IMR-90 (cell line): ENCODE measurements at regions not wholly inside any gene's neighbourhood (a gene's known extent, or its start where the extent isn't known, plus 50 kb on each side); places are given as distances from the start of the nearest gene placed in this dataset.
A peak's percentile ranks its signal among the peaks of the same experiment; 100 is the strongest.

Source experiments
- ATAC-seq: fragments of 200-7000 bp; cut with Tn5 transposase; 2 replicates; pipeline ENCODE4 v1.9.1; 2020; ENCODE audit warnings: low read depth, mild to moderate bottlenecking, moderate library complexity
- BruUV-seq: library from RNA; stranded (reverse); fragments of 400-500 nt; replicated peaks from 2 replicates; lab custom pipeline; 2021; lab: Mats Ljungman, UMichigan
- CTCF ChIA-PET: fragments of 300-600 bp; formaldehyde crosslinking; extraction: SDS; loops from one replicate; lab custom pipeline; 2021; ENCODE audit warnings: antibody characterized with exemption; lab: Yijun Ruan, JAX
- POLR2A ChIA-PET: fragments of 300-600 bp; sonication (Branson Sonifier 250); formaldehyde crosslinking; loops from one replicate; lab custom pipeline; 2022; ENCODE audit warnings: antibody characterized with exemption; ENCODE audit not compliant: unreplicated experiment; lab: Charles Lee
- DNase-seq: peaks from one replicate; pipeline ENCODE4 v3.0.0; 2013
- H2AFZ ChIP-seq: replicated peaks from 2 replicates; pipeline ENCODE3; 2013; ENCODE audit warnings: low read length, mild to moderate bottlenecking; ENCODE audit not compliant: poor library complexity
- H2AK5ac ChIP-seq: 2 replicates; pipeline ENCODE4 v1.6.1; 2013; ENCODE audit warnings: low read depth, low read length, inconsistent platforms
- H2AK9ac ChIP-seq: replicated peaks from 2 replicates; pipeline ENCODE3; 2013; ENCODE audit warnings: mild to moderate bottlenecking, low read depth, low read length, moderate library complexity; ENCODE audit not compliant: poor library complexity
- H2BK120ac ChIP-seq: 2 replicates; pipeline ENCODE4 v1.6.1; 2013; ENCODE audit warnings: low read depth, low read length, inconsistent platforms
- H2BK15ac ChIP-seq: 3 replicates; pipeline ENCODE4 v1.6.1; 2013; ENCODE audit warnings: low read depth, low read length, inconsistent platforms
- H2BK20ac ChIP-seq: 2 replicates; pipeline ENCODE4 v1.6.1; 2013; ENCODE audit warnings: low read depth, mild to moderate bottlenecking, inconsistent platforms, low read length, moderate library complexity
- H2BK5ac ChIP-seq: 2 replicates; pipeline ENCODE4 v1.6.1; 2013; ENCODE audit warnings: mild to moderate bottlenecking, low read depth, low read length, inconsistent platforms; ENCODE audit not compliant: poor library complexity, severe bottlenecking
- H3K14ac ChIP-seq: replicated peaks from 2 replicates; pipeline ENCODE4 v1.6.1; 2013; ENCODE audit warnings: low read depth, low read length, inconsistent platforms
- H3K18ac ChIP-seq: 2 replicates; pipeline ENCODE4 v1.6.1; 2013; ENCODE audit warnings: low read depth, low read length, control low read depth
- H3K23ac ChIP-seq: 2 replicates; pipeline ENCODE4 v1.6.1; 2013; ENCODE audit warnings: low read depth, low read length, inconsistent platforms
- H3K27ac ChIP-seq: 2 replicates; pipeline ENCODE4 v1.5.1; 2013; ENCODE audit warnings: mild to moderate bottlenecking, control low read depth, low read length; ENCODE audit not compliant: insufficient read depth
- H3K27me3 ChIP-seq: 2 replicates; pipeline ENCODE4 v1.6.1; 2013; ENCODE audit warnings: low read length; ENCODE audit not compliant: control insufficient read depth, insufficient read depth
- H3K36me3 ChIP-seq: 2 replicates; pipeline ENCODE4 v1.6.1; 2013; ENCODE audit warnings: low read length, mixed read lengths; ENCODE audit not compliant: control insufficient read depth, insufficient read depth
- H3K4ac ChIP-seq: 2 replicates; pipeline ENCODE4 v1.6.1; 2013; ENCODE audit warnings: low read depth, low read length, inconsistent platforms
- H3K4me1 ChIP-seq: 2 replicates; pipeline ENCODE4 v1.6.1; 2013; ENCODE audit warnings: low read length, mixed read lengths; ENCODE audit not compliant: control insufficient read depth, insufficient read depth
- H3K4me2 ChIP-seq: 2 replicates; pipeline ENCODE4 v1.6.1; 2013; ENCODE audit warnings: low read depth, mild to moderate bottlenecking, control low read depth, low read length, moderate library complexity
- H3K4me3 ChIP-seq: 2 replicates; pipeline ENCODE4 v1.5.1; 2013; ENCODE audit warnings: low read depth, mild to moderate bottlenecking, control low read depth, low read length, moderate library complexity; ENCODE audit not compliant: insufficient read depth
- H3K56ac ChIP-seq: 2 replicates; pipeline ENCODE4 v1.6.1; 2013; ENCODE audit warnings: low read length, inconsistent platforms; ENCODE audit not compliant: insufficient read depth; ENCODE audit errors: extremely low read depth
- H3K79me1 ChIP-seq, 2 experiments: 2 replicates each; pipeline ENCODE4 v1.6.1; 2013; ENCODE audit warnings: low read length in 2 of 2, inconsistent platforms in 1 of 2, low read depth in 1 of 2
- H3K9ac ChIP-seq: 2 replicates; pipeline ENCODE4 v1.6.1; 2013; ENCODE audit warnings: low read depth, low read length, control low read depth
- H3K9me1 ChIP-seq: 2 replicates; pipeline ENCODE4 v1.6.1; 2013; ENCODE audit warnings: low read length, inconsistent platforms; ENCODE audit not compliant: insufficient read depth
- H3K9me3 ChIP-seq: 2 replicates; pipeline ENCODE4 v1.6.1; 2013; ENCODE audit warnings: low read length; ENCODE audit not compliant: control insufficient read depth, insufficient read depth
- H4K20me1 ChIP-seq: 2 replicates; pipeline ENCODE4 v1.6.1; 2013; ENCODE audit warnings: low read length, inconsistent platforms; ENCODE audit not compliant: insufficient read depth
- H4K5ac ChIP-seq: 2 replicates; pipeline ENCODE4 v1.6.1; 2013; ENCODE audit warnings: mild to moderate bottlenecking, low read depth, low read length, control low read depth
- H4K8ac ChIP-seq, 2 experiments: 2 replicates each; pipeline ENCODE4 v1.6.1; 2013; ENCODE audit warnings: low read depth in 2 of 2, low read length in 2 of 2, control low read depth in 1 of 2, inconsistent platforms in 1 of 2
- H4K91ac ChIP-seq: 2 replicates; pipeline ENCODE4 v1.6.1; 2013; ENCODE audit warnings: low read depth, low read length, inconsistent platforms; ENCODE audit not compliant: insufficient read depth
- BHLHE40 ChIP-seq: fragments of 150-350 bp; IDR thresholded peaks from 2 replicates; pipeline ENCODE4 v1.6.1; 2016; ENCODE audit warnings: mild to moderate bottlenecking, low read depth, low read length
- CEBPB ChIP-seq: IDR thresholded peaks from 2 replicates; pipeline ENCODE4 v1.6.1; 2012; ENCODE audit warnings: low read depth, low read length, improper control_type of control experiment
- CHD1 ChIP-seq: IDR thresholded peaks from 2 replicates; pipeline ENCODE4 v1.6.1; 2012; ENCODE audit warnings: low read depth, low read length, improper control_type of control experiment
- ELK1 ChIP-seq: fragments of 150-350 bp; IDR thresholded peaks from 2 replicates; pipeline ENCODE4 v1.6.1; 2016; ENCODE audit warnings: low read depth, mild to moderate bottlenecking, low read length, moderate library complexity, borderline replicate concordance
- FOS ChIP-seq: fragments of 150-350 bp; IDR thresholded peaks from 2 replicates; pipeline ENCODE4 v1.6.1; 2016; ENCODE audit warnings: low read depth, low read length
- MAFK ChIP-seq: IDR thresholded peaks from 2 replicates; pipeline ENCODE4 v1.6.1; 2012; ENCODE audit warnings: low read depth, low read length, improper control_type of control experiment
- MAZ ChIP-seq: IDR thresholded peaks from 2 replicates; pipeline ENCODE4 v1.6.1; 2012; ENCODE audit warnings: low read depth, mild to moderate bottlenecking, low read length, improper control_type of control experiment, moderate library complexity, borderline replicate concordance
- MXI1 ChIP-seq: IDR thresholded peaks from 2 replicates; pipeline ENCODE4 v1.6.1; 2012; ENCODE audit warnings: low read depth, mild to moderate bottlenecking, low read length, moderate library complexity, borderline replicate concordance
- POLR2A ChIP-seq: IDR thresholded peaks from 2 replicates; pipeline ENCODE4 v1.6.1; 2012; ENCODE audit warnings: mild to moderate bottlenecking, low read depth, low read length
- RAD21 ChIP-seq: IDR thresholded peaks from 2 replicates; pipeline ENCODE4 v1.6.1; 2012; ENCODE audit warnings: low read length, improper control_type of control experiment
- RCOR1 ChIP-seq: IDR thresholded peaks from 2 replicates; pipeline ENCODE4 v1.6.1; 2012; ENCODE audit warnings: mild to moderate bottlenecking, low read length, improper control_type of control experiment; ENCODE audit not compliant: insufficient replicate concordance
- RFX5 ChIP-seq: IDR thresholded peaks from 2 replicates; pipeline ENCODE4 v1.8.0; 2012; ENCODE audit warnings: low read depth, mild to moderate bottlenecking, low read length, moderate library complexity
- USF2 ChIP-seq: fragments of 150-350 bp; IDR thresholded peaks from 2 replicates; pipeline ENCODE4 v1.6.1; 2017; ENCODE audit warnings: mild to moderate bottlenecking, antibody characterized with exemption, low read length, low read depth
- WGBS, 2 experiments: methylation state at CpG; one replicate each; pipeline versions ENCODE4 v1.1.5 to v1.1.7; 2013; ENCODE audit warnings: missing lambda C conversion rate in 2 of 2; ENCODE audit not compliant: insufficient read length in 1 of 2; ENCODE audit errors: extremely low coverage in 2 of 2; 5-methylcytosine and 5-hydroxymethylcytosine counted together
- dilution Hi-C: fragments of 300-500 bp; cut with HindIII; formaldehyde crosslinking; loops from one replicate; pipeline ENCODE4 v1.14.3; 2018; ENCODE audit warnings: low sequenced_read_pairs; ENCODE audit not compliant: unreplicated experiment
- in situ Hi-C: fragments of 300-500 bp; cut with MboI; formaldehyde crosslinking; loops from 3 replicates; pipeline ENCODE4 v1.14.3; 2019; ENCODE audit warnings: low sequenced_read_pairs, inconsistent platforms, mixed read lengths
- intact Hi-C: fragments of 100-400 bp; cut with micrococcal nuclease; formaldehyde crosslinking; loops from 2 replicates; pipeline ENCODE4 v1.10.0; 2022
- TF ChIP-seq, protein P1 (sequence below): conservative IDR thresholded peaks from 2 replicates; pipeline ENCODE4 v1.5.1; 2012; ENCODE audit warnings: mild to moderate bottlenecking, low read depth, low read length, improper control_type of control experiment

- CTCF ChIA-PET = interaction anchor here (1.0 kb wide), 1 partner anchor 12 kb away, joined by 3 read pairs; no protein-coding TSS in a partner anchor
- no peaks in the 10 kb centered on the region for H3K27me3 ChIP-seq
- no peak overlapping the region for H3K23ac ChIP-seq
- H3K79me1 ChIP-seq = no peaks in the 10 kb centered on the region; a peak in 1 of 4 replicates
- no CpG with 5 or more reads among the region's 3 CpGs for WGBS, 2 experiments
- H3K4me1 ChIP-seq = peaks cover 5% of the 10 kb centered on the region
- DNase-seq = no peak
- no peak overlapping the region for H4K8ac ChIP-seq
- TF ChIP-seq RAD21 (no peak), MAFK (no peak), RCOR1 (no peak), POLR2A (no peak), CEBPB (no peak), BHLHE40 (no peak), MXI1 (no peak), FOS (no peak), CHD1 (no peak), MAZ (no peak), RFX5 (no peak), USF2 (no peak), ELK1 (no peak)
- TF ChIP-seq, protein P1, sequence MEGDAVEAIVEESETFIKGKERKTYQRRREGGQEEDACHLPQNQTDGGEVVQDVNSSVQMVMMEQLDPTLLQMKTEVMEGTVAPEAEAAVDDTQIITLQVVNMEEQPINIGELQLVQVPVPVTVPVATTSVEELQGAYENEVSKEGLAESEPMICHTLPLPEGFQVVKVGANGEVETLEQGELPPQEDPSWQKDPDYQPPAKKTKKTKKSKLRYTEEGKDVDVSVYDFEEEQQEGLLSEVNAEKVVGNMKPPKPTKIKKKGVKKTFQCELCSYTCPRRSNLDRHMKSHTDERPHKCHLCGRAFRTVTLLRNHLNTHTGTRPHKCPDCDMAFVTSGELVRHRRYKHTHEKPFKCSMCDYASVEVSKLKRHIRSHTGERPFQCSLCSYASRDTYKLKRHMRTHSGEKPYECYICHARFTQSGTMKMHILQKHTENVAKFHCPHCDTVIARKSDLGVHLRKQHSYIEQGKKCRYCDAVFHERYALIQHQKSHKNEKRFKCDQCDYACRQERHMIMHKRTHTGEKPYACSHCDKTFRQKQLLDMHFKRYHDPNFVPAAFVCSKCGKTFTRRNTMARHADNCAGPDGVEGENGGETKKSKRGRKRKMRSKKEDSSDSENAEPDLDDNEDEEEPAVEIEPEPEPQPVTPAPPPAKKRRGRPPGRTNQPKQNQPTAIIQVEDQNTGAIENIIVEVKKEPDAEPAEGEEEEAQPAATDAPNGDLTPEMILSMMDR = no peak
- peak overlapping the region; percentile 89; the same call in 2 of the 3 replicates for H2BK15ac ChIP-seq
- H4K5ac ChIP-seq = no peak overlapping the region
- in situ Hi-C loops = no loop called here
- no peak overlapping the region for H2BK5ac ChIP-seq
- H3K4me3 ChIP-seq = no peak overlapping the region
- H4K91ac ChIP-seq = peak overlapping the region; percentile 53
- no peaks in the 10 kb centered on the region for H3K9me3 ChIP-seq
- no peak overlapping the region for H2AFZ ChIP-seq
- H4K20me1 ChIP-seq = no peaks in the 10 kb centered on the region
- dilution Hi-C loops = no loop called here
- no peak overlapping the region for H3K4me2 ChIP-seq
- POLR2A ChIA-PET = no interaction called here
- no TSS peak for BruUV-seq
- no peak overlapping the region for H2AK9ac ChIP-seq
- ATAC-seq = no peak
- H3K9me1 ChIP-seq = peaks cover 3% of the 10 kb centered on the region; the same call in 1 of the 2 replicates
- H3K18ac ChIP-seq = no peak overlapping the region
- no peak overlapping the region for H3K9ac ChIP-seq
- no peak overlapping the region for H3K27ac ChIP-seq
- H2BK20ac ChIP-seq = peak overlapping the region; percentile 63; the same call in 1 of the 2 replicates
- no peaks in the 10 kb centered on the region for H3K36me3 ChIP-seq
- H2BK120ac ChIP-seq = peak overlapping the region; percentile 83
- intact Hi-C loops = loop anchor here (5.0 kb wide), 1 partner anchor 152 kb away; no protein-coding TSS in a partner anchor
- H3K56ac ChIP-seq = no peak overlapping the region
- peak overlapping the region; percentile 90; the same call in 1 of the 2 replicates for H2AK5ac ChIP-seq
- H3K14ac ChIP-seq = peak overlapping the region; percentile 20
- H3K4ac ChIP-seq = peak overlapping the region; percentile 46; the same call in 1 of the 2 replicates
These were observed 668.3 kb upstream of the NR3C2 start for GRCh38 chr4:149110481-149110880.
